ENCODE measurements at regions not wholly inside any gene's neighbourhood (a gene's known extent, or its start where the extent isn't known, plus 50 kb on each side); places are given as distances from the start of the nearest gene placed in this dataset.

DNA sequence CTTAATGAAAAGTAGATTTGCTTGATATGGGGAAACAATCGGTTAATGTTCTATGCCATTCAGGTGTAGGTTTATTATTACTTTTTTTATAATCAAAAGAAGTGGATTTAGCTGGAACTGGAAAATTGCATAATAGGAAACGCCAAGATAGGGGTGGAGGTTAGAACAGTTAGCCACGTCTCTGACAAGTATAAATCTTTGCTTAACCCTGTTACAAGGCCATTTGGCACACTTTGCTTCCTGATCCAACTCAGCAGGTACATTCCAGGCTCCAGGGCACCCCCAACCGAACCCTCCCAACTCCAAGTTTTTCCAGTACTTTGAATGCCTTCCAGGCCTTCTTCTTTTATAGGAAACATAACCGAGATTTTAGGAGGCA lies 50.6 kb upstream of the ACSL4 start:
- TF ChIP-seq, protein P1, sequence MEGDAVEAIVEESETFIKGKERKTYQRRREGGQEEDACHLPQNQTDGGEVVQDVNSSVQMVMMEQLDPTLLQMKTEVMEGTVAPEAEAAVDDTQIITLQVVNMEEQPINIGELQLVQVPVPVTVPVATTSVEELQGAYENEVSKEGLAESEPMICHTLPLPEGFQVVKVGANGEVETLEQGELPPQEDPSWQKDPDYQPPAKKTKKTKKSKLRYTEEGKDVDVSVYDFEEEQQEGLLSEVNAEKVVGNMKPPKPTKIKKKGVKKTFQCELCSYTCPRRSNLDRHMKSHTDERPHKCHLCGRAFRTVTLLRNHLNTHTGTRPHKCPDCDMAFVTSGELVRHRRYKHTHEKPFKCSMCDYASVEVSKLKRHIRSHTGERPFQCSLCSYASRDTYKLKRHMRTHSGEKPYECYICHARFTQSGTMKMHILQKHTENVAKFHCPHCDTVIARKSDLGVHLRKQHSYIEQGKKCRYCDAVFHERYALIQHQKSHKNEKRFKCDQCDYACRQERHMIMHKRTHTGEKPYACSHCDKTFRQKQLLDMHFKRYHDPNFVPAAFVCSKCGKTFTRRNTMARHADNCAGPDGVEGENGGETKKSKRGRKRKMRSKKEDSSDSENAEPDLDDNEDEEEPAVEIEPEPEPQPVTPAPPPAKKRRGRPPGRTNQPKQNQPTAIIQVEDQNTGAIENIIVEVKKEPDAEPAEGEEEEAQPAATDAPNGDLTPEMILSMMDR (IDR thresholded peaks at IDR 0.05): no peak
- no peak for TF ChIP-seq EP300 (IDR thresholded peaks at IDR 0.05; ENCODE audit: low read depth)
- no peak for TF ChIP-seq POLR2AphosphoS5 (IDR thresholded peaks at IDR 0.05)
